ENCODE measurements at regions not wholly inside any gene's neighbourhood (a gene's known extent, or its start where the extent isn't known, plus 50 kb on each side); places are given as distances from the start of the nearest gene placed in this dataset.
"Not testable (repeated sequence)": the region's sequence is repeated elsewhere in the genome, so short reads cannot be mapped to it uniquely, and the experiment has no call there.

DNA sequence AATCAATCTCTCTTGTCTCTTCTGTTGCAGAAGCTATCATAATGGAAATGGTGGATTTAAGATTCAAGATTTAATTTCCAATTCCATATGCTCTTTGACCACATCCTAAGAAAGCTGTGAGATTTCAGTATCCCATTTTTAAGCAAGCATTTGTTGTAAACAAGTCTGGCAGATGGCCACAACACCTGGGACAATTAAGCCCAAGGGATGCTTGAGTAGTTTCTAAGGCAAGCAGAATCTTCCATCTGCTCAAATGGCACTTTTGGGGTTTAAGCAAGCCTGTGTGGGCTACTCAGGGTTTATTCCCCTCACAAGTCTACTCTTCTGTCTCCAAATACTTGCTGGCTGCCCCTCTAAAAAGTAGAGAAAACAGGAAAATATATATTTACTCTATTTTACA lies 304.7 kb upstream of the SYT1 start:
- H3K27ac ChIP-seq = no peak overlapping the region
- no peak for TF ChIP-seq ZFX (IDR thresholded peaks at IDR 0.05; ENCODE audit: borderline replicate concordance)
- TF ChIP-seq, protein P1, sequence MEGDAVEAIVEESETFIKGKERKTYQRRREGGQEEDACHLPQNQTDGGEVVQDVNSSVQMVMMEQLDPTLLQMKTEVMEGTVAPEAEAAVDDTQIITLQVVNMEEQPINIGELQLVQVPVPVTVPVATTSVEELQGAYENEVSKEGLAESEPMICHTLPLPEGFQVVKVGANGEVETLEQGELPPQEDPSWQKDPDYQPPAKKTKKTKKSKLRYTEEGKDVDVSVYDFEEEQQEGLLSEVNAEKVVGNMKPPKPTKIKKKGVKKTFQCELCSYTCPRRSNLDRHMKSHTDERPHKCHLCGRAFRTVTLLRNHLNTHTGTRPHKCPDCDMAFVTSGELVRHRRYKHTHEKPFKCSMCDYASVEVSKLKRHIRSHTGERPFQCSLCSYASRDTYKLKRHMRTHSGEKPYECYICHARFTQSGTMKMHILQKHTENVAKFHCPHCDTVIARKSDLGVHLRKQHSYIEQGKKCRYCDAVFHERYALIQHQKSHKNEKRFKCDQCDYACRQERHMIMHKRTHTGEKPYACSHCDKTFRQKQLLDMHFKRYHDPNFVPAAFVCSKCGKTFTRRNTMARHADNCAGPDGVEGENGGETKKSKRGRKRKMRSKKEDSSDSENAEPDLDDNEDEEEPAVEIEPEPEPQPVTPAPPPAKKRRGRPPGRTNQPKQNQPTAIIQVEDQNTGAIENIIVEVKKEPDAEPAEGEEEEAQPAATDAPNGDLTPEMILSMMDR (IDR thresholded peaks at IDR 0.05) = no peak

DNA sequence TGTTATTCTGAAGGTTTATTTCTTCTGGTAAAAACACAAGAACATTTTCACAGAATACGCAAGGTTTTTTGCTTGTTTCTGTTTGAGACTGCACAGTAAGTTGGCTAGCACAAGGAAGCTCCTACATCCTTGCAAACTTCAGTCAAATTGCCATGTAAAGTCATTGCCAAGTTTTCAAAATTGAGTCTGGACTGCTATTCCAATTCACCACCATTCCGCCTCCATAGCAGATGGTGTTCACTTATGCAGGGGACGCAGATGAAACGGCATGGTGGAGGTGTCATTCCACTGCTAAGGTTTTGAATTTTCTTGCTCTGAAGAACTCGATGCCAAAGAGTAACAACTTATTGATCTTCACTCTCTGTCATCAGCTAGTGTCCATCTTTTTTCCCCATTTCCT lies 303.9 kb upstream of the SYT1 start:
- H3K27ac ChIP-seq = no peak overlapping the region

DNA sequence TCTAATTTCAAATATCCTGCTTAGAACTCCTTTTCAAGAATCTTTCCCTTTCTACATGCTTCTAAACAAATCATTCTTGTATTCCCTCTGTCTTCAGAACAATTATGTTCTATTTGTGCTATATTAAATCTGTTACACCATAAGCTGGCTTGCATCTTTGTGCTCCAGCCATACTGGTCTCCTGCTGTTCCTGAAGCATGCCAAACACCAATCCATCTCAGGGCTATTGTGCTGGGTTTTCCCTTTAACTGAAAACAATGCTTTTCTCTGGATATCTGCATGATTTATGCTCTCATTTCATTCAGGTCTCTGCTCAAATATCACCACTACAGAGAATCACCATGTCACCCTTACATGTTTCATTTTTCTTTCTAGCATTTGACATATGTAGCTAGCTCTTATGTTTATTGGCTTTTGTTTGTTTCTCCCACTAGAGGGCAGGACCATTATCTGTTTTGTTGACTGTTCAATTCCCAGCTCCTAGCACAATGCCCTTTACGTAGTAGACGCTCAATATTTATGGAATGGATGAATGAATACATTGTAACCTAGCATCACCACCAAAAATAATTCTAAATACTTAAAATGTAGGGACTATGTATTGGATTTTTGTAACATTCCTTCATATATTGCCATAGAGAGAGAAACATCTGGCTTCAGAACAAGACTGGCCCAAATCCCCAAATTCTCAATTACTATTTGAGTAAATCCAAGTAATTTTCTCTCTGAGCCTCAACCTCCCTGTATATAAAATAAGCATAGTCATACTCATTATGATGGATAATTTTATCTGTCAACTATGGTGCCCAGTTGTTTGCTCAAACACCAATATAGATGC lies 302.0 kb upstream of the SYT1 start:
- no peak overlapping the region for H3K27ac ChIP-seq
- TF ChIP-seq, protein P1 (IDR thresholded peaks at IDR 0.05) = peak; percentile 79
- TF ChIP-seq ZFX (IDR thresholded peaks at IDR 0.05; ENCODE audit: borderline replicate concordance) = no peak

More for the DNA sequence above, 303.9 kb upstream of the SYT1 start:
- TF ChIP-seq, protein P1 (IDR thresholded peaks at IDR 0.05) = no peak
- TF ChIP-seq ZFX (IDR thresholded peaks at IDR 0.05; ENCODE audit: borderline replicate concordance) = no peak

DNA sequence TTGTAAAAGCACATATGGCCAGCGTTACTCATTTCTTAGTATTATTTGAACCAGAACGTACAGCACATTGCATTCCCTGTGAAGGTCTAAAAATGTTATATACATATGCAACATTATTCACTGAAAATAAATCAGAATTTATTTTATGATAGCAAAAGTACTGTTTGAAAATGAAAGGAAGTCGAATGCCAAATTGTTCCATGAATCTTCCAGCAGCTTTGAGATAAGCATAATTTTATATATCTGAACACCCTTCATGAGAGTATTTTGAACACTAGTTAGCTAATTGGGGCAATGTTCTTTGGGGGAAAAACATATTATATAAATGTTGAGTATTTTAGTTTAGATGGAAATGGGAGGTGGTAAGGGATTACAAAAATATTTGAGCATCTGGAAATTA lies 300.7 kb upstream of the SYT1 start:
- H3K27ac ChIP-seq = no peak overlapping the region
- TF ChIP-seq, protein P1 (IDR thresholded peaks at IDR 0.05) = no peak
- no peak for TF ChIP-seq ZFX (IDR thresholded peaks at IDR 0.05; ENCODE audit: borderline replicate concordance)

DNA sequence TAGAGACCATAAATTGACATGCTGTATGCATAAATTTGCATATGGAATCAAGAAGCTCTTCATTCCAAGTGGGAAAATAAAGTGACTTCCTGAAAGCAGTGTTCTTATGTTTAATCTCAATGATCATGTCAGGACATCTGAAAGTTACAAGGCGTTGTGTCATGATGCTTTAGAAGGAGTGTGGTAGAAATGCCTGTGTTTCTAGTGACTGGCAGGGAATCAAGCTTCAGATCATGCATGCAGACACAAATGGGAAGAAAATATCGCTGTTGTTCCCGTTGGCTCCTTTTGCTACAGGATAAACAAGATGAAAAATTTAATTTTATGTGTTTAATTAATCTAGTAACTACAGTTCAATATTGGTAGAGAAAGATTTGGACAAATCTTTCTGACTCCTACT lies 298.1 kb upstream of the SYT1 start:
- TF ChIP-seq, protein P1 (IDR thresholded peaks at IDR 0.05) = no peak
- no peak for TF ChIP-seq ZFX (IDR thresholded peaks at IDR 0.05; ENCODE audit: borderline replicate concordance)
- H3K27ac ChIP-seq = no peak overlapping the region

DNA sequence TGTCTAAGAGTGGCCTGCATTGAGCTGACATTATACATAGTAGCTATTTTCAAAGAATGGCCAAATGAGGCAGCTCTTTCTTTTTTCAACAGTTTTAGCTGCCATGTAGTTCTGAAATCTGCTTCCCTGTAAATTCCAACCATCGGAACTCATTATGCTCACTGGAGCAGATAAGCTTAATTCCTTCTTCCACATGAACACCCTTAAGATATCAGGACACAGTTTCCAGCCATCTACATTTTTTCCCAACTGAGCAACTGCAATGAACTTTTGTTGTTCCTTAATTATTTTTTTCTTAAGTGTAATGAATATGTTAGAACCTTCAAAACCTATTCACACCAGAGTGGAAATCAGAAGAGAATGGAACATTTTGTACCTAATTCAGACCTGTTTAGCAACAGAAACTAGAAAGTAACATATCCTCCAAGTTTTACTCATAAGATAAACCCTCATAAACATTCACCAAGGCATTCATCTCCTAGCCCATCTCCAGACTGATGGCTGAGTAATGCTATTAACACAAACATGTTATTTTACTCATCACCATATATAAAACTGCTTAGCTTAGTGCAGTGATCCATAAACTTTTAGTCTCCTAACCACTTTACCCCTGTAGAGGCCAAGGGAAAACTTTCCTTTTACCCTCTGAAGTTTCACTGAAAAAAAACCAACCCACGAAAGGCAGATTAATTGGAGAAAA lies 296.1 kb upstream of the SYT1 start:
- H3K27ac ChIP-seq = no peak overlapping the region
- TF ChIP-seq, protein P1 (IDR thresholded peaks at IDR 0.05) = no peak
- TF ChIP-seq ZFX (IDR thresholded peaks at IDR 0.05; ENCODE audit: borderline replicate concordance) = no peak

DNA sequence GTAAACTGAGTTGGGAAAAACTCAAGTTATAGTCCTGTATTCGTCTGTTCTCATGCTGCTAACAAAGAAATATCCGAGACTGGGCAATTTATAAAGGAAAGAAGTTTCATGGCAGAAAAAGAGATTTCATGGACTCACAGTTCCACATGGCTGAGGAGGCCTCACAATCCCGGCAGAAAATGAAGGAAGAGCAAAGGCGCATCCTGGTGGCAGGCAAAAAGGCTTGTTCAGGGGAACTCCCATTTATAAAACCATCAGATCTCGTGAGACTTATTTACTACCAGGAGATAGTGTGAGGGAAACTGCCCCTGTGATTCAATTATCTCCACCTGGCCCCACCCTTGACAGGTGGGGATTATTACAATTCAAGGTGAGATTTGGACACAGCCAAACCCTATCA lies 292.6 kb upstream of the SYT1 start:
- H3K27ac ChIP-seq = no peak overlapping the region
- no peak for TF ChIP-seq ZFX (IDR thresholded peaks at IDR 0.05; ENCODE audit: borderline replicate concordance)
- TF ChIP-seq, protein P1 (IDR thresholded peaks at IDR 0.05) = peak; percentile 17; the same call in 1 of the 2 replicates

DNA sequence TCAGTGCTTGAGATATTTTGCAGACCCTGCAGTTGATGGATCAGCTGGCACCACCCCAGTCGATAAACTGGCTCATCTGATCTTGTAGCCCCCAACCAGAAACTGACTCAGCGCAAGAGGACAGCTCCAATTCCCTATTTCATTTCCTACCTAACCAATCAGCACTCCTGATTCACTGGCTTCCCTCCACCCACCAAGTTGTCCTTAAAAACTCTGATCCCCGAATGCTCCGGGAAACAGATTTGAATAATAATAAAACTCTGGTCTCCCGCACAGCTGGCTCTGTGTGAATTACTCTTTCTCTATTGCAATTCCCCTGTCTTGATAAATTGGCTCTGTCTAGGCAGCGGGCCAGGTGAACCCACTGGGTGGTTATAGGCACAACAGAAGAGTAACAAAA lies 289.4 kb upstream of the SYT1 start:
- not testable (repeated sequence) for H3K27ac ChIP-seq

Data from 22Rv1 (cell line).